ENCODE measurements at regions not wholly inside any gene's neighbourhood (a gene's known extent, or its start where the extent isn't known, plus 50 kb on each side); places are given as distances from the start of the nearest gene placed in this dataset.
"Not testable (repeated sequence)": the region's sequence is repeated elsewhere in the genome, so short reads cannot be mapped to it uniquely, and the experiment has no call there.

DNA sequence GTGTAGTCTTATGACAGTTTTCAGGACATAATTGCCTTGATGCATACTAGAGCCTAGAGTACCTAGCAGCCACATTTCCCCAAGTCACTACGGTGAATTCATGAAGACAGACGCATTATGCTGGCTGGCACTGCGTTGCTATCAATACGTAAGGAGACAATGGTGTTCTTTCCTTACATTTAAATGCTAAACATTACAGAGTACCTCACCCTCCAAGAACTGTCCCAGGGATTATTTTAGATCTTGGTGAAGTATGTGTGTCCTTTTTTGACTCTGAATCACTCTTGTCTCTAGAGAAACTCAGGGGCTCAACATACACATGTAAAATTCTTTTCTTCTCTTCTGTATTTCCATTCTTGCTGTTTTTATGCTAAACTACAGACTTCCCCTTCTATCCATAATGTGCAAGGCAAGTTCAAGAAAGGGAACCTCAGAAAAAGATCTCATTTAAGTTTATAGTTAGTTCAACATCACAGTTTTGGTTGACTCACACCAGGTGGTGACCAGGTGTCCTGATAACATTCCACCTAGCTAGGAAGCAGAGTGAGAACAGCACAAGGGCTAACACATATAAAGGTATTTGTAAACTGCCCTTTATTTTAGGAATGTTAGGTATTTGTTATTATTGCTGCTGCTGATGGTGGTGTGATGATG, 212.4 kb upstream of the HNRNPA3 start:
- no peak for DNase-seq

DNA sequence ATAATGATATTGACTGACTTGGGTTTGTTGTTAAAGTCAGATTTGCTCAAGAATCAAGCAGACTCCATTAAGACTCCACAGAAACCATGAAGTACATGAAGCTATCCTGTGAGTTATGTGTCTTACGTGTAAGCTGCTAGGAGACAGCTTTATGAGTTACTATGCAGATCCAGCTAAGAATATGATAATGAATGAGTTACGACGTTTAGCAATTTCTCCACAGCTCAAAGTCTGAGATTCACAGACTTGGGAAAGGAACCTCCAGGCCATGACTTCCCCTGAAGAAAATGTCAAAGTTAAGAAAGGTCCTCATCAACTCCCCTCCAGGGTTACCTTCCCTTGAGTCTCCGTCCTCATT, 211.9 kb upstream of the HNRNPA3 start:
- no peak for DNase-seq

DNA sequence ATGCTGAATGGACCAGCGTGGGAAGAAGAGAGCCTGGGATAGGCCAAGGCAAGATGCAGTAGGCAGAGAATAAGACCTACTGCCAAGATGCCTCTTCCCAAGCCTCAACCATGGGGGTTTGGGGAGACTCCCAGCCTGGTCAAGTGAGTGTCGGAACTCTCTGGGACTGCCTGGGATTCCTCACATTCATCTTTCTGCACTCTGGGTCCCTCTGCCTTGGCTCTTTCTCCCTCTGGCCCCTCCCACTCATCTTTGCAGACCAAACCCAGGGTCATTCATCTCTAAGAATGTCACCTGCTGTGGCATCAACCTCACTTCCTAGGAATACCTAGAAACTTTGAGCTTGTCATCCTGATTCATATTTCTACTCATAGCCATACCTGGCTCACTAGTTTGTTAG, 211.3 kb upstream of the HNRNPA3 start:
- DNase-seq, result no peak

DNA sequence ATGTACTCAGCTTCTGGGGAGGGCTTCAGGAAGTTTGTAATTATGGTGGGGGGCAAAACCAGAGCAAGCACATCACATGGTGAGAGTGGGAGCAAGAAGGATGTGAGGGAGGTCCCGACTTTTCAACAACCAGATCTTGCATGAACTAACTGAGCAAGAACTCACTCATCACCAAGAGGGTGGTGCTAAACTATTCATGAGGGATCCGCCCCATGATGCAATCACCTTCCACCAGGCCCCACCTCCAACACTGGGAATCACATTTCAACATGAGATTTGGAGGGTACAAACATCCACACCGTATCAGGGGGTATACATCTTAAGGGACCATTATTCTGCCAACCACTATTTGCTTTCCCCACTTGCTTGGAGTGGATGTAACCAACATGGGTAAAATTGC, 209.6 kb upstream of the HNRNPA3 start:
- no peak for DNase-seq

DNA sequence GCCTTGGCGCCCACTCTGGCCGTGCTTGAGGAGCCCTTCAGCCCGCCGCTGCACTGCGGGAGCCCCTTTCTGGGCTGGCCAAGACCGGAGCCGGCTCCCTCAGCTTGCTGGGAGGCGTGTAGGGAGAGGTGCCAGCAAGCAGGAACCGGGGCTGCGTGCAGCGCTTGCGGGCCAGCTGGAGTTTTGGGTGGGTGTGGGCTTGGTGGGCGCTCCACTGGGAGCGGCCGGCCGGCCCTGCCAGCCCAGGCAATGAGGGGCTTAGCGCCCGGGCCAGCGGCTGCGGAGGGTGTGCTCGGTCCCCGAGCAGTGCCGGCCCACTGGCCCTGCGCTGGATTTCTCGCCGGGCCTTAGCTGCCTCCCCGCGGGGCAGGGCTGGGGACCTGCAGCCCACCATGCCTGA, 204.9 kb upstream of the HNRNPA3 start:
- not testable (repeated sequence) for DNase-seq

DNA sequence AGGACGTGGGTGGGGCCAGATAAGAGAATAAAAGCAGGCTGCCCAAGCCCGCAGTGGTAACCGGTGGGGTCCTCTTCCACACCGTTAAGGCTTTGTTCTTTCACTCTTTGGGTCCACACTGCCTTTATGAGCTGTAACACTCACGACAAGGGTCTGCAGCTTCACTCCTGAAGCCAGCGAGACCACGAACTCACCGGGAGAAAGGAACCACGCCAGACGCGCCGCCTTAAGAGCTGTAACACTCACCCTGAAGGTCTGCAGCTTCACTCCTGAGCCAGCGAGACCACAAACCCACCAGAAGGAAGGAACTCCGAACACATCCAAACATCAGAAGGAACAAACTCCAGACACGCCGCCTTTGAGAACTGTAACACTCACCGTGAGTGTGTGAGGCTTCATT, 203.9 kb upstream of the HNRNPA3 start:
- not testable (repeated sequence) for DNase-seq

DNA sequence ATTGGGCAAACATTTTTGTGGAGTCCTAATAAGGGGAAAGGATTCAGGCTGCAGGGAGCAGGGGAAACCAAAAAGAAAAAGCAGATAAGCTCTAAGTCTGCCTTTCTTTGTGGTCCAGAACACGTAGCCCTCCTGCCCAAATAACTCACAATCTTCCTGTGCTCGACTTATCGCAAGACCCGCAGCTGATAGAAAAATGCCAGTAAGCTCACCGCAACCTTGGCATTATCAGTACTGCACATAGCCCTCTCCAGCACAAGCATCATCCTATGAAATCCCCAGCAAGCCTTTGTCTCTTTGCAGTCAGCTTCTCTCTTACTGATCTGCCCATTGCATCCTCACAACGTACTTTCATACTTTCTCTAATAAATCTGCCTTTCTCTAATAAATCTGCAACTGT, 202.4 kb upstream of the HNRNPA3 start:
- DNase-seq, result no peak

DNA sequence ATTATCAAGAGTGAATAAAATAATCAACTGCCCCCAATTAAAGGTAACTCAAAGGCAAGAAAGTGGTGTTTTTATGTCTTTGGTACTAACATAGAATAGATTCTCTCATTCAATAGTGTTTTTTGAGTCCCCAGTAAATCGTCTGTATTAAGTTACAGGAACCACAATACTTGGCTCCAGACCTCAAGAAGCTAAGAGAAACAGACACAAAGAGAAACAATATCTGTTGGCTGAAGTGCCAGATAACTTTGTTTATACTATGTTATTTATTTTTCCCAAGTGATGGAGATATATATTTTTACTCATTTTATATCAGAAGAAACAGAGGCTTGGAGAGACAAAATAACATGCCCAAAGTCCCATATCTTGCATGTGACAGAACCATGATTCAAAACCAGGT, 201.7 kb upstream of the HNRNPA3 start:
- peak; percentile 19 for DNase-seq

DNA sequence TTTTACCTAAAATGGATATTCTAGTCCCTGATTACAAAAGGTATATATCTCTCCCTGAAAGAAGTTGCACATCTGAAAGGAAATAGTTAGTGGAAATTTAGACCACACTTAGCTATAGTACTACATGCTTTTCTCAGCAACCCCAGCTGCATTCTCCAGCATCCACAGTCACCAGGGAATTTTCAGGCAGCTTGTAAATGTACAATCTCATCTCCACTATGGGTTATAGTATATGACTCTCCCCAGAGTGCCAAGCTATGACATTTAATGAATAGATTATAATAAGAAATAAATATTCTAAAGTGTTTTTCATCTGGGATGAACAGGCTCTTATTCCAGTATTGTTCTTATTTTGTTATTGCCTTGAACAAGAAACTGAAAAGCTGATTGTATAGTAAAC, 197.6 kb upstream of the HNRNPA3 start:
- DNase-seq, result no peak

DNA sequence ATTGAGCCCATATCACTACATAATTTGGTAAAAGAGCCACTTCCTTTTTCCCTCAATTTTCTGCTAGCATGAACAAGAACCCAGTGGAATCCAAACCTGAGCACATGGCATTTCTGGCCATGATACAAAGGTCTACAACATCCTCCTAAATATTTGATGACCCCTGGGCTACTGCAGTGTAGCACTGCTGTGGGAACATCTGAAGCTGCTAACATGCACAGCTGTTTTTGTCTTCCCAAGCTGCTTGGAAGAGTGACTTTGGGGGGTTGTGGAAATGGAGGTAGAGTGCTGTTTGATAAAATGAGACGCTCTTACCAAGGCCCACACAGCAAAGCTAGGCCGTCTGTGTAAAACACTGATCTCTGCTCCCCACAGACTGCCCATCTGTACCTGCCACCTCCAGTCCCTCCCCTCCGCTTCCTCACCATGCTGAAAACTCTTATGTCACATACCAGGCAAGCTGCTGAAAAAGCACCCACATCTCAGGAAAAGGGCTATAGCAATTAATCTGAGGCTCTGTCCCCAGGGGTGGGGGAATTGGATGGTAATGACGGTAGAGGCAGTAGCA, 197.2 kb upstream of the HNRNPA3 start:
- peak; percentile 42 for DNase-seq

DNA sequence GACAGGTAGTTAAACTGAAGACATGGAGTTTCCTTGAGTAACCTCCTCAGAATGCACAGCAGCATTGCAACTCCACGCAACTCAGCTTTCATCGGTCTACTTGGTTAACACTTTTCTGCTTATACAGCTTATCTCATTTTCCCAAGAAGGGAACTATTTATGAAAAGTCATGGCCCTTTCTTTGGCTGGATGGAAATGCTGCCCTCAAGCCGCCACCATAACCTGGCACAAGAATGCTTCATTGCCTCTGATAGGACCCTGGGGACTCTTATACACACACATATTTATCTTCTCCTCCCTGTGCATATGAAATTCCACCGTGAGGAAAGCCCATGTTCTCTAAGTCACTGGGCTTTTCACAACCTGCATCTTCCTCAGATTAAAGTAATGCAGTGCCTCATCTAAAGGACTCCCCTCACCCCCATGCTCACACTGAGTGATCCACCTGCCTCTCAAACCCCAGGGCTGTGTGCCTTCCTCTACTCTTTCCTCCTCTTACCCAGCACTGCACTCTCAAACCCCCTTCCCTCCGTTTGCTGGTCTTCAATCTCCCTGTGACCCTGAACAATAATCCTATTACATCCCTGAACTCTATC, 192.0 kb upstream of the HNRNPA3 start:
- DNase-seq, result peak; percentile 24

DNA sequence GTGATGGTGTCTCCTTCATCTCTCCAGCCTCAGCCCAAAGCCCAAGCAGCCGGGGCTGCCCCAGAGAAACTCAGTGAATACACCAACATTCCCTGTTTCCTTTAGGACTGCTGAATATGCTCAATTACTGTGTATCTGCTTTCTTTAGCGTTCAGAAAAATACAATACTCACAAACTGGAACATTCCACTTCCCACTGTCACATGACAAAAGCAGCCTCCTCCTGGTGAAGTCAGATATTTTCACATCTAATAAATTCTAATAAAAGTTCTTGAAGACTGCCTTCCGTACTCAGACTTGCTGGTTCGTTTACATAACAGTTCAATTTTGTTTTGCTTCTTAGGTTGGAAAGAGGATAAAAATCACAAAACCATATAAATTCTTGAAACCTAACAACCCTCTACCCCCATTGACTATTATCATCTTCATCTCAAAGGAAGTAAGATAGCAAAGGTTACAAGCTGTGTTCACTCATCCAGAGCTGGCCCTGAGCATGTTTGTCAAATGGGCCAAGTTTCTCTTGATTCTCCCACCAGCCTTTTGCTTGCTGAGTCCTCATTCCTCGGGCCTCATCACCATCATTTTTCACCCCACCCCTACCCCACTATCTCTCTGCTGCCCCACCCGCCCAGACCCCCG, 190.8 kb upstream of the HNRNPA3 start:
- no peak for DNase-seq

DNA sequence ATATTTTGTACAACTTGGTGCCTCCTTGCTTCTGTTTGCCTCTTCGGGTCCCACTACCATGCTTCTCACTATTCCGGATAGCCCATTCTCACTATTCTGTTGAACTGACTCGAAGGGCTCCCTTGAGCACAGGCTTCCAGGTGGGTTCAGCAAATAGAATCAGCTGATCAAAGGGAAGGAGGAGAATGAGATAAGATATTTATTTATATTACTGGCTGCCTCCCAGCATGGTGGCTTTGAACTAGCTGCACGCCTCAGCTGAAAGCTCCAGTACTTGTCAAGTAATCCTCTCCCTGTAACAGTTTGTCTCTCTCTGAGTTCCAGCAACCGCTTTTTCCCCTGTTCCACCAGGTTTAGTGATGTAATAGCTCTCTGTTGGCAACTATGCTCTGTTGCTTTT, 187.8 kb upstream of the HNRNPA3 start:
- no peak for DNase-seq

DNA sequence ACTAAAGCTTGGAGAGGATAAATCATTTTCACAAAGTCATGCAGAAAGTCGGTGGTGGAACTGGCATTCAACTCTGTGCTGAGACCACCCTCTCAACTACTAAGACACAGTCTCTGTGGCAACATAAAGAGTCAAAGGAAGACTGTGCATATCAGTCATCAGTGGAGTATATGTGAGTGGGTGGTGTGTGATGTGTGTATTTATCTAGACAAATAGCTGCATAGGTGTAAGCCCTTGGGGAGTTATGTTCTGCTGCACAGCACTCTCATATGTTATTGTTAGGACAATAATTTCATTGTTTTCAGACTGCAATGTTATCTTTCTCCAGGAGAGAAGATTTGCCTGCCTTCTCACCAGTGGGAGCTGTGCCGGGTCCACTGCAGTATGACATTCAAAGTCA, 186.3 kb upstream of the HNRNPA3 start:
- no peak for DNase-seq

DNA sequence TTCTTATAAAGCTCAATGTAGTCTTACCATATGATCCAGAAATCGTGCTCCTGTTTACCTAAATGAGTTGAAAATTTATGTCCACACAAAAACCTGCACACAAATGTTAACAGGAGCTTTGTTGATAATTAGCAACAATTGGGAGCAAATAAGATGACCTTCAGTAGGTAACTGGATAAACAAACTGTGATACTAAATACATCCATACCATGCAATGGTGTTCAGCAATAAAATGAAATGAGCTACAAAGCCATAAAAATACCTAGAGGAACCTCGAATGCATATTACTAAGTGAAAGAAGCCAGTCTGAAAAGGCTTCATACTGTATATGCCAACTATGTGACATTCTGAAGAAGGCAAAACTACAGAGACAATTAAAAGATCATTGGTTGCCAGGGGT, 185.6 kb upstream of the HNRNPA3 start:
- DNase-seq, result no peak

DNA sequence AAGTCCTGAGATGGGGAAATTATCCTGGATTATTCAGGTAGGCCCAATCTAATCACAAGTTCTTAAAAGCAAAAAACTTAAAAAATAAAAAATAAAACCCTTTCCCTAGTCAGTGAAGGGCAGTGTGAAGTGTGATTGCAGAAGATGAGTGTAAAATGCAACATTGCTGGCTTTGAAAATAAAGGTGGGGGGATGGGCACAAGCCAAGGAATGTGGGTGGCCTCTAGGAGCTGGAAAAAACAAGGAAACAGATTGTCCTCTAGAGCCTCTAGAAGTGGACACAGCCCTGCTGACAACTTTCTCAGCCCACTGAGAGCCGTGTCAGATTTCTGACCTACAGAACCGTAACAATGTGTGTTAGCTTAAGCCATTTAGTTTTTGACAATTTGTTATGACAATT, 184.3 kb upstream of the HNRNPA3 start:
- DNase-seq, result no peak

DNA sequence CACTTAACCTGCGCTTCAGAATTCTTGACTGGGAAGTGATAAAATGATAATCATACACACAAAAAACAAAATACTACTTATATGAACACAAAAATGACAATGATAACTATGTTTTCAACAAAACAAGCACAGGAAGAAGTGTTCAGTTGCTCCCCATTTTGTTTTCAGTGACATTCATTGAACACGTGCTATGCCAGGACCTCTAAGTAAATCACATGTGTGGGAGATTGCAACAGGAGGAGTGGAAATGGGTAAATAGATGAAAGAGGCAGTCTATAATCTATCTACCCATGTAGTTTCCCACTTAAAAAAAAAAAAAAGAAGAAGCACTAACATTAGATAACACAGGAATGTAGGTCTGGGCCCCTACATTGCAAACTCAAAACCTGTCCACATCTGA, 183.5 kb upstream of the HNRNPA3 start:
- DNase-seq, result no peak

DNA sequence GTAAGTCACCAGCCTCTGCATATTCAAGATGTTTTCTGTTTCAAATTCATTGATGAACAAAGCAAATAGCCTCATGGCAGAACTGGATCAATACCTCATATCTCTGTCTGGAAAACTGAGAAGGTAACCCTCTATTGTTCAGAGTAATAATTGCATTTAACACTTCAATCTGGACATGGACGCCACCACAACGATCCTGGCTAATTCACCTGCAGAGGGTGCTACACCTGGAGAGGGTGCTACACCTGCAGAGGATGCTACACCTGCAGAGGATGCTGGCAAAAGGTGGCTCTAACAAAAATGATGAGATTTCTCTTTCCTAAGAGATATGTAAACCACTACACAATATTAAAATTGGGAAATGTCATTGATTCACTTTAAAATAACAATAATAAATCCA, 183.1 kb upstream of the HNRNPA3 start:
- peak; percentile 24 for DNase-seq

DNA sequence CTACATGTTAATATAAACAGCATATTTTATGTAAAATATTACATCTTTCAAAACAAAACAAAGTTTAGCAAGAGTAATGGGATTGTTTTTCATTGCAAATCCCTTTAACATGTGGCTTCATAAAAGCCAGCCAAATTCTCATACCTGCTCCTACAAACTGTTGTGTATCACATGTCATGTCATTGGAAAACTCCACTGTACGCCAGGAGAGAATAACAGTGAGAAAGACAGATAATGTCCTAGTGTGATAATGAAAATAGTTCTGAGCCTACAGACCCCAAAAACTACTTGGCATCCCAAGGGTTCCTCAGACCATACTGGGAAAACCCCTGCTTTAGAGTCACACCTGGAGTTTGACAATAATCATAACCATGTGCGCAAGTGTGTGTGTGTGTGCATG, 182.7 kb upstream of the HNRNPA3 start:
- no peak for DNase-seq

DNA sequence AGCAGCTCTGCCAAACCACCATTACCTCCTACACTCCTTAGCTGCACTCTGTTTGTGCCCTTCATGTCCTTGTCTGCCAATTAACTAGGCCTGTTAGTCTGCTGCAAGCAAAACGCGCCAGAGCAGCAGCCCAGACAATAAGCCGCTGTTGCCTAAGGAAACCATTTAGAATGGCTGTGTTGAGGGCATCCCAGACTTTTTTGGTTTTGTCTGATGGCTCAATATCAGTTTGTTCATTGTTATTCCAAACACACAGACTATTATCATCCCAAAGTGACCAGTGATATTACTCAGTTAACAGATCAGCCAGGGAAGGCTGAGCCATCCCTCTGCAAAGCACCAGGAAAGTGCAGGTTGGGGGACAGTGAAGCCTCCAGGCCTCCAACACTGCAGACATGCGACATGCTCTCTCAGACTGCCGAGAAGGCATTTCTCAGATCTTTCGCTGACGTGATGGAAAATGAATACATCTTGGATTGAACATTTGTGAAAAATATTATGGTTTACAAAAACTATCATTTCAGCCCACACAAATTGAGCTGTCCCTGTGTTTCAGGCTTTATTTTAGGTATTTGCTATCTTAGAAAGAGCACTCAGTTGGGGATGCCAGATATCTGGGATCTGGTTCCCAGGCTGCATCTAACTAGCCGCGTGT, 182.0 kb upstream of the HNRNPA3 start:
- DNase-seq, result peak; percentile 25

DNA sequence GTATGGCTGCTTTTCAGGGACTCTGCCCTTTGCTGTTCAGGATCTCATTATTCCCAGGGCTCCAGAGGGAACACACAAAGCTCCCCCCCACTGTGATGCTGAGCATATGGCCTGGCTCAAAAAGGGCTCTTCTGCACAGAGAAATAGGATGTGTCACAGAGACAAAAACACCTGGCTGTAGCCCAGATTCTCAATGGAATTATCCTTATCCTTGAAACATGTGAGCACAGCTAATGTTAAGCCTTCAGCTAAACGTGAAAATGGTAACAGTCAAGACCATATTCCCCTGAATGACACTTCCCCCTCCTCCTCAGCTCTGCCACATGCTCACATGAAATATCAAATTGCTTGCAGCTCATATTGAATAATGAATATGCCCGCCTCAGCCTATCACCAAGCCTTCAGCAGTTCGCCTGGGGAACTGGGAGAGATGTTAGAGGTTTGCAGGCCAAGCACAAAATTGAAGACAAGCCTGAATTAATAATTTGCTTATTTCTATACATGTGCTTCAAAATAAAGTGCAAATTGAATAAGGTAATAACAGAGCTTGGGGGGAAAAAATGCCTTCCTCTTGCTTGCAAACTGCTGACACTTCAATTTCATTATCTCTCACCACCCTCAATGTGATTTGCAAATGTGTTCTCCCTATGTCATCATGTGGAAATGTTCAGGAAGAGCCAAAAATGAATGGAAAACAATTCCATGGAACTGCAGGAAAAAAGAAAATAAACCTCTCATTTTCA, 181.0 kb upstream of the HNRNPA3 start:
- peak; percentile 98 for DNase-seq

DNA sequence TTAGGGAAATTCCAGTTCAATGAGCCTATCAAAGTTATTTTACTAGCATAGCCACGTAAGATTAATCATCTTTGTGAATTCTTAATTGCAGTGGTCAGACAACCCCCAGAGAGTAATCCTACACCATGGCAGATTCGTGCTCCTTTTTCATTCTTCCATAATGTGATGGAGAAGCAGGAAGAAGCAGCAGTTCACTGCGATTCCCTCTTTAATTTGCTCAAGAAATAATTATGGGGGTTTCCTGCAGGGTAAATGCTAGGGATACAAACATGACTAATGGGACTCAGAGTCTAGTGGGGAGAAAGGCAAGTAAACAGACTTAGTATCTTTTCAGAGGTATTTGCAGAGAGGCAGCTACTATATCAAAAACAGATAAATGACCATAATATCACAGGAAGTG, 175.8 kb upstream of the HNRNPA3 start:
- DNase-seq, result no peak

DNA sequence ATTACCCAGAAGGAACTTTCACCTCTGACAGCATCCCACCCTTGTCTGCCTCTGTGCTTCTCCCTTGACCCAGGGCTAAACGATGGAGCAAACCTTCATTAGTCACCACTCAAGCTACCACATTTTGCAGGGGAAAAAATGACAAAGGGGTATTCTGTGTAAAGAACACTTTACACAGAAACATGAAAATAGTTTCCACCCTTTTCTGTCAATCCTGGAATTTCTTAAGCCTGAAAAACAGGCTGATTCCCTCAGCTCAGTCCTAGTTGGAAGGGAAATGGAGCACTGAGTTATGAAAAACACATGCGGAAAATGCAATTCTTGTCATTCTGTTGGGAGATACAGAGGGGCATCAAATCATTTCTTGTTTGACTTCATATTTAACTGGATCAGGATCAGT, 175.0 kb upstream of the HNRNPA3 start:
- DNase-seq, result no peak
